ENCODE measurements at regions not wholly inside any gene's neighbourhood (a gene's known extent, or its start where the extent isn't known, plus 50 kb on each side); places are given as distances from the start of the nearest gene placed in this dataset.

DNA sequence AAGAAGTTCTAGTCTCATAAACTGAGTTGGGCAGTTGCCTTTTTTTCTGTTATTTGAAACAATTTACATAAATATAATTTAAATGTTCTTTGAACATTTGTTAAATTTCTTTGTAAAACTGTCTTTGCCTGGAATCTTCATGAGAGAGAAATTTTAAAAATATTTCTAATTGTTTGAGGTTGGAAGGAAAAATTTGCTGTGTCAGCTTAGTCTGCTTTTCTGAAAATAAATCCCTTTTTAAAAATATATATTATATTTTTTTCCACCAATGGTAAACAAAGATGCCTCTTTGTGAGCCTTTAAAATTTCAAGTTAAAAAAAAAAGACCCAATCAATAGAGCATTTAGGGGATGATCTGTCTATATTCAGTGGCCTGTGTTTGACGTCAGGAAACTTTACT is 542.7 kb downstream of the KIF4B start:
- TF ChIP-seq, protein P1, sequence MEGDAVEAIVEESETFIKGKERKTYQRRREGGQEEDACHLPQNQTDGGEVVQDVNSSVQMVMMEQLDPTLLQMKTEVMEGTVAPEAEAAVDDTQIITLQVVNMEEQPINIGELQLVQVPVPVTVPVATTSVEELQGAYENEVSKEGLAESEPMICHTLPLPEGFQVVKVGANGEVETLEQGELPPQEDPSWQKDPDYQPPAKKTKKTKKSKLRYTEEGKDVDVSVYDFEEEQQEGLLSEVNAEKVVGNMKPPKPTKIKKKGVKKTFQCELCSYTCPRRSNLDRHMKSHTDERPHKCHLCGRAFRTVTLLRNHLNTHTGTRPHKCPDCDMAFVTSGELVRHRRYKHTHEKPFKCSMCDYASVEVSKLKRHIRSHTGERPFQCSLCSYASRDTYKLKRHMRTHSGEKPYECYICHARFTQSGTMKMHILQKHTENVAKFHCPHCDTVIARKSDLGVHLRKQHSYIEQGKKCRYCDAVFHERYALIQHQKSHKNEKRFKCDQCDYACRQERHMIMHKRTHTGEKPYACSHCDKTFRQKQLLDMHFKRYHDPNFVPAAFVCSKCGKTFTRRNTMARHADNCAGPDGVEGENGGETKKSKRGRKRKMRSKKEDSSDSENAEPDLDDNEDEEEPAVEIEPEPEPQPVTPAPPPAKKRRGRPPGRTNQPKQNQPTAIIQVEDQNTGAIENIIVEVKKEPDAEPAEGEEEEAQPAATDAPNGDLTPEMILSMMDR (IDR thresholded peaks at IDR 0.05; ENCODE audit: insufficient read depth, low read depth, low read length), result no peak
- TF ChIP-seq EZH2 (IDR thresholded peaks at IDR 0.05; ENCODE audit: insufficient read depth, low read length), result no peak

Measured in astrocyte (in vitro differentiated cells and primary cell).